ENCODE measurements at regions not wholly inside any gene's neighbourhood (a gene's known extent, or its start where the extent isn't known, plus 50 kb on each side); places are given as distances from the start of the nearest gene placed in this dataset.

DNA sequence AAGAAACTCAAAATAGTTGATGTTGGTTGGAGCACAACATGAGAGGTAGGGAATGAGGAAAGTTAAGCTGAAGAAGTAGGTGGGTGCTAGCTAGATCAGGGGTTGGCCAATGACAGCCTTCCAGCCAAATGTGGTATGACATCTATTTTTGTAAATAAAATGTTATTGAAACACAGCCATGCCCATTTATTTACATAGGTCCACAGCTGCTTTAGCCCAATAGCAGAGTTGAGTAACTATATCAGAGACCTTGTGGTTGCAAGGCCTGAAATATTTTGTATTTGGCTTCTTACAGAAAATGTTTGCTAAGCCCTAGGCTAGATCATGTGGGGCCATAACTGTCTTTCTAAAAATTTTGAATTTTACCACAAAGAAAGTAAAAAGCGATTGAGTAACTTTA lies 234.9 kb upstream of the CTSO start:
- H3K27me3 Mint-ChIP-seq (ENCODE audit: low read depth, poor library complexity) = no peaks in the 10 kb centered on the region
- H3K27ac Mint-ChIP-seq = no peak overlapping the region
- H3K4me1 Mint-ChIP-seq = peaks cover 24% of the 10 kb centered on the region
- no peaks in the 10 kb centered on the region for H3K9me3 Mint-ChIP-seq
- no peak for DNase-seq
- H3K4me3 Mint-ChIP-seq = no peak overlapping the region
- no peaks in the 10 kb centered on the region for H3K36me3 Mint-ChIP-seq (ENCODE audit: low read depth)
- TF ChIP-seq, protein P1, sequence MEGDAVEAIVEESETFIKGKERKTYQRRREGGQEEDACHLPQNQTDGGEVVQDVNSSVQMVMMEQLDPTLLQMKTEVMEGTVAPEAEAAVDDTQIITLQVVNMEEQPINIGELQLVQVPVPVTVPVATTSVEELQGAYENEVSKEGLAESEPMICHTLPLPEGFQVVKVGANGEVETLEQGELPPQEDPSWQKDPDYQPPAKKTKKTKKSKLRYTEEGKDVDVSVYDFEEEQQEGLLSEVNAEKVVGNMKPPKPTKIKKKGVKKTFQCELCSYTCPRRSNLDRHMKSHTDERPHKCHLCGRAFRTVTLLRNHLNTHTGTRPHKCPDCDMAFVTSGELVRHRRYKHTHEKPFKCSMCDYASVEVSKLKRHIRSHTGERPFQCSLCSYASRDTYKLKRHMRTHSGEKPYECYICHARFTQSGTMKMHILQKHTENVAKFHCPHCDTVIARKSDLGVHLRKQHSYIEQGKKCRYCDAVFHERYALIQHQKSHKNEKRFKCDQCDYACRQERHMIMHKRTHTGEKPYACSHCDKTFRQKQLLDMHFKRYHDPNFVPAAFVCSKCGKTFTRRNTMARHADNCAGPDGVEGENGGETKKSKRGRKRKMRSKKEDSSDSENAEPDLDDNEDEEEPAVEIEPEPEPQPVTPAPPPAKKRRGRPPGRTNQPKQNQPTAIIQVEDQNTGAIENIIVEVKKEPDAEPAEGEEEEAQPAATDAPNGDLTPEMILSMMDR (IDR thresholded peaks at IDR 0.05) = no peak

DNA sequence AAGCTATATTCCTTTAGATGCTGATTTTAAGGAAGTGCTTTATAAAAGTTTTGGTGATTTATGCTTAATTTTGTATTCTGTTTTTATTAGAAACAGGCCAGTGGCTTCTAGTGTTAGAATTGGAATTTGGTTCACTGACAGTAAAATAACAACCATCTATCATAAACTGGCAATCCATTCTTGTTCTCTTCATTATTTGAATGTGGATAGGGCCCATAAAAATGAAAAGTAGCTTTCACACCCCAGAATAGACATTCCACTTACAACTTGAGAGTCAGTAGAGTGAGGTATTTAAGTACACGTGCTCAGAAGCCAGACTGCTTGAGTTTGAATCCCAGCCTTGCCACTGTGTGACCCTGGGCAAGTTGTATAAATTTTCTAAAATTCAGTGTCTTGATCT lies 232.4 kb upstream of the CTSO start:
- H3K27me3 Mint-ChIP-seq (ENCODE audit: low read depth, poor library complexity) = no peaks in the 10 kb centered on the region
- H3K9me3 Mint-ChIP-seq = no peaks in the 10 kb centered on the region
- no peaks in the 10 kb centered on the region for H3K4me1 Mint-ChIP-seq
- no peak for DNase-seq
- TF ChIP-seq, protein P1 (IDR thresholded peaks at IDR 0.05) = no peak
- H3K36me3 Mint-ChIP-seq (ENCODE audit: low read depth) = no peaks in the 10 kb centered on the region
- no peak overlapping the region for H3K4me3 Mint-ChIP-seq
- H3K27ac Mint-ChIP-seq = no peak overlapping the region

DNA sequence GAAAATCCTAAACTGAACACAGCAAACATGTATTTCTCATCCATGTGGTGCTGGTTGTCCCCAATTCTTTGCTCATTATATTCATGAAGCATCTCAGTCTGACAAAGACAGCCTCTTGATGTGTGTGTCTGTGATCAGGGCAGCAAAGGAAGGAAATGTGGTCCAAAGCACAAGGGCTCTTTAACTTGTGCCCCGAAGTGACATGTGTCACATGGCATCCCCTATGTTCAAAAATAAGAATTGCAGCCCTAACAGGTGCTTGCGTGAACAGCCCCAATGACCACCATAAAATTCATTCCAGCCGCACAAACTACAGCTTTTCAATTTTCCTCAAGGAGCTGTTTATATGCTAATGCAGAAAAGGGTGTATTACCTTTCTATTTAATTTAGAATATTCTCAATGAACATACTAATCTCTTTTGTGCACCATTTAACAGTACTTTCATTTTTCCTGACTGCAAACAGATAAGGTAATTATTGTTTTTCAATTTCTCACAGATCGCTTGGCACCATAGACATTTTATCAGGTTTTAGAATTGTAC lies 231.9 kb upstream of the CTSO start:
- H3K4me3 Mint-ChIP-seq = no peak overlapping the region
- H3K4me1 Mint-ChIP-seq = no peaks in the 10 kb centered on the region
- no peaks in the 10 kb centered on the region for H3K9me3 Mint-ChIP-seq
- TF ChIP-seq, protein P1 (IDR thresholded peaks at IDR 0.05) = no peak
- no peak for DNase-seq
- H3K27ac Mint-ChIP-seq = no peak overlapping the region
- no peaks in the 10 kb centered on the region for H3K27me3 Mint-ChIP-seq (ENCODE audit: low read depth, poor library complexity)
- no peaks in the 10 kb centered on the region for H3K36me3 Mint-ChIP-seq (ENCODE audit: low read depth)

DNA sequence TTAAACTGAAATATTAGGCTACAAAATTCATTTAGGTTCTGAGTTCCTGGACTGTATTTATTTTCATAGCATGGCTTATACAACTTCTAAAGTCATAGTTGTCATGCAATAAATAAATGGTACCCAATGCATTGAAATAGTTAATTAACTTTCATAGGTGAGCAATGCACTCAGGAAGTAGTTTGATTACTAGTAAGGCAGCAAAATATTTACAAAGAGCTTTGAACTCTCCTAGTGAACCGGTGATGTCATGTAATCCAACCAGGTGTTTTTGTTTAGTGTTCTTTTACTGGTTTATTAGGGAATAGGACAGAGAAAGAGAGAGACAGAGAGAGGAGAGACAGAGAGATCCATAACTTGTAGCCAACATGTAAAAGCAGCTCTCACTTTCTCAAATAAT lies 228.6 kb upstream of the CTSO start:
- TF ChIP-seq, protein P1 (IDR thresholded peaks at IDR 0.05) = no peak
- Mint-ChIP-seq H3K4me1 (no peaks in the 10 kb centered on the region), H3K27me3 (ENCODE audit: low read depth, poor library complexity) (no peaks in the 10 kb centered on the region), H3K9me3 (no peaks in the 10 kb centered on the region), H3K27ac (no peak overlapping the region), H3K4me3 (no peak overlapping the region), H3K36me3 (ENCODE audit: low read depth) (no peaks in the 10 kb centered on the region)
- no peak for DNase-seq

DNA sequence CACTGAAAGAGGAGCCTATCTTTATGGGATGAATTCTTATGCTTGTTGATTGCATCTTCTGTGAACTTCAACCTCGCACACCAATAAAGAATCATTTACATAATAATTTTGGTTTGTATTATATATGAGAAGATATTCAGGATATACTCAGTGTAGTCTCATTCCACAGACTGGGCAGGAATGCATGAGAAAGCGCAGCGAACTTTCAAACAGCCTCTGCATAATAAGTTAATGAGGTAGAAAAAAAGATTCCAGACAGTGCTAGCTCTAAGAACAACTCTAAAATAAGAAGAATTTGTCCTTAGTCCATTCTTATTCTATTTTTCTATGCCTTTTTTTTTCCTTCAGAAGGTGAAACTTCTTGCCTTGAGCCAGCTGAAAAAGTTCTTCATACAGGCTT lies 224.3 kb upstream of the CTSO start:
- DNase-seq = no peak
- Mint-ChIP-seq H3K36me3 (ENCODE audit: low read depth) (no peaks in the 10 kb centered on the region), H3K27ac (no peak overlapping the region), H3K27me3 (ENCODE audit: low read depth, poor library complexity) (no peaks in the 10 kb centered on the region), H3K4me1 (no peaks in the 10 kb centered on the region), H3K4me3 (no peak overlapping the region), H3K9me3 (peaks cover 14% of the 10 kb centered on the region)
- TF ChIP-seq, protein P1 (IDR thresholded peaks at IDR 0.05) = no peak

DNA sequence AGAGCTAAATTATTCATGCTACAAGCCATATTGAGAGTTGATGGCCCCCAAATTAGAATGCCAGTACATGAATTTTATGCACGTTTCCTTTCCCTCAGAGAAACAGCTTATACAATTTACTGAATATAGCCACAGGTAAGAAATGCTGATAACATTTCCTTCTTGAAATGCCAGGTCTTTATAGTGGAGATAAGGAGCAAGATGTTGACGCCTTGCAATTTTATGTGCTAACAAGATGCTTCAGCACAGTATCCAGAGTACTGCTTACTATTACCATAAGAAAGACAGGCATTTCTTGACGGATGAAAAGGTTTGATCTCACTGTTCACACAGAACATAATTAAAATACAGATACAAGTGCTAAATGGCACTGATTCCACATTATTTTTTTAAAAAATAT lies 223.2 kb upstream of the CTSO start:
- Mint-ChIP-seq H3K9me3 (peaks cover 14% of the 10 kb centered on the region), H3K36me3 (ENCODE audit: low read depth) (peaks cover 4% of the 10 kb centered on the region), H3K27me3 (ENCODE audit: low read depth, poor library complexity) (no peaks in the 10 kb centered on the region), H3K4me3 (no peak overlapping the region), H3K4me1 (no peaks in the 10 kb centered on the region), H3K27ac (no peak overlapping the region)
- TF ChIP-seq, protein P1 (IDR thresholded peaks at IDR 0.05) = no peak
- no peak for DNase-seq
